Stimulated activated CD4-positive, alpha-beta T cell treated with anti-CD3 and anti-CD28 coated beads, Interleukin-12 subunit alpha, Interleukin-12 subunit beta, amount 100 ng/mL, for 24 hours (primary cell): ENCODE measurements at regions not wholly inside any gene's neighbourhood (a gene's known extent, or its start where the extent isn't known, plus 50 kb on each side); places are given as distances from the start of the nearest gene placed in this dataset.

ENCODE experiments used
- DNase-seq, 2 experiments: peaks; one replicate each; pipeline ENCODE4 v3.0.0-alpha.2; 2020; ENCODE audit warnings: low read depth in 2 of 2

GRCh38 chr5:74188351-74189105 lies 452.0 kb downstream of the ENC1 start:
- no peak for DNase-seq

GRCh38 chr5:74187757-74188156 lies 452.8 kb downstream of the ENC1 start:
- DNase-seq: no peak

GRCh38 chr5:74186356-74187315 lies 453.9 kb downstream of the ENC1 start:
- DNase-seq: no peak

GRCh38 chr5:74185599-74185998 lies 454.9 kb downstream of the ENC1 start:
- DNase-seq: no peak

GRCh38 chr5:74184649-74185048 lies 455.9 kb downstream of the ENC1 start:
- DNase-seq: no peak

GRCh38 chr5:74183041-74183440 lies 457.5 kb downstream of the ENC1 start:
- DNase-seq: no peak

GRCh38 chr5:74182603-74183002 lies 457.9 kb downstream of the ENC1 start:
- DNase-seq: peak in 1 of 2 experiments; percentile 6

- no peak for DNase-seq
Measured at GRCh38 chr5:74179701-74180100, 460.8 kb downstream of the ENC1 start.

- no peak for DNase-seq
Measured at GRCh38 chr5:74179179-74179578, 461.3 kb downstream of the ENC1 start.

- no peak for DNase-seq
Measured at GRCh38 chr5:74177961-74178360, 462.6 kb downstream of the ENC1 start.

- DNase-seq: no peak
Measured at GRCh38 chr5:74174366-74174765, 466.2 kb downstream of the ENC1 start.

GRCh38 chr5:74173665-74174064 lies 466.9 kb downstream of the ENC1 start:
- no peak for DNase-seq

GRCh38 chr5:74173241-74173640 lies 467.3 kb downstream of the ENC1 start:
- no peak for DNase-seq

GRCh38 chr5:74169701-74170100 lies 470.8 kb downstream of the ENC1 start:
- no peak for DNase-seq

- DNase-seq: no peak
Measured at GRCh38 chr5:74167930-74168315, 472.6 kb downstream of the ENC1 start.

GRCh38 chr5:74167206-74167929 lies 473.2 kb downstream of the ENC1 start:
- no peak for DNase-seq

GRCh38 chr5:74166064-74166463 lies 474.5 kb downstream of the ENC1 start:
- no peak for DNase-seq

- DNase-seq: no peak
Measured at GRCh38 chr5:74164725-74165235, 475.7 kb downstream of the ENC1 start.

- no peak for DNase-seq
Measured at GRCh38 chr5:74162524-74162923, 478.0 kb downstream of the ENC1 start.

- DNase-seq: no peak
Measured at GRCh38 chr5:74161170-74161569, 479.4 kb downstream of the ENC1 start.

- no peak for DNase-seq
Measured at GRCh38 chr5:74156728-74157383, 483.7 kb downstream of the ENC1 start.
